ENCODE measurements at regions not wholly inside any gene's neighbourhood (a gene's known extent, or its start where the extent isn't known, plus 50 kb on each side); places are given as distances from the start of the nearest gene placed in this dataset.
"Not testable (repeated sequence)": the region's sequence is repeated elsewhere in the genome, so short reads cannot be mapped to it uniquely, and the experiment has no call there.

- H3K9ac ChIP-seq (ENCODE audit: low read length): no peak overlapping the region
- no peaks in the 10 kb centered on the region for H3K4me1 ChIP-seq (ENCODE audit: insufficient read depth, low read length, severe bottlenecking)
- no peaks in the 10 kb centered on the region for H3K9me2 ChIP-seq (ENCODE audit: low read depth, low read length)
- H3K36me3 ChIP-seq (ENCODE audit: insufficient read depth, low read length): no peaks in the 10 kb centered on the region
- H3F3A ChIP-seq (ENCODE audit: insufficient read depth, low read length): no peaks in the 10 kb centered on the region
- no peaks in the 10 kb centered on the region for H3K9me3 ChIP-seq (ENCODE audit: low read length)
- H3K27ac ChIP-seq (ENCODE audit: low read depth, low read length, poor library complexity, severe bottlenecking): no peak overlapping the region
- H3K4me2 ChIP-seq (ENCODE audit: low read length): no peak overlapping the region
- H3K79me2 ChIP-seq (ENCODE audit: insufficient read depth, low read length): no peaks in the 10 kb centered on the region
- TF ChIP-seq EZH2 (IDR thresholded peaks at IDR 0.05; ENCODE audit: borderline replicate concordance, low read length): no peak
- TF ChIP-seq, protein P1, sequence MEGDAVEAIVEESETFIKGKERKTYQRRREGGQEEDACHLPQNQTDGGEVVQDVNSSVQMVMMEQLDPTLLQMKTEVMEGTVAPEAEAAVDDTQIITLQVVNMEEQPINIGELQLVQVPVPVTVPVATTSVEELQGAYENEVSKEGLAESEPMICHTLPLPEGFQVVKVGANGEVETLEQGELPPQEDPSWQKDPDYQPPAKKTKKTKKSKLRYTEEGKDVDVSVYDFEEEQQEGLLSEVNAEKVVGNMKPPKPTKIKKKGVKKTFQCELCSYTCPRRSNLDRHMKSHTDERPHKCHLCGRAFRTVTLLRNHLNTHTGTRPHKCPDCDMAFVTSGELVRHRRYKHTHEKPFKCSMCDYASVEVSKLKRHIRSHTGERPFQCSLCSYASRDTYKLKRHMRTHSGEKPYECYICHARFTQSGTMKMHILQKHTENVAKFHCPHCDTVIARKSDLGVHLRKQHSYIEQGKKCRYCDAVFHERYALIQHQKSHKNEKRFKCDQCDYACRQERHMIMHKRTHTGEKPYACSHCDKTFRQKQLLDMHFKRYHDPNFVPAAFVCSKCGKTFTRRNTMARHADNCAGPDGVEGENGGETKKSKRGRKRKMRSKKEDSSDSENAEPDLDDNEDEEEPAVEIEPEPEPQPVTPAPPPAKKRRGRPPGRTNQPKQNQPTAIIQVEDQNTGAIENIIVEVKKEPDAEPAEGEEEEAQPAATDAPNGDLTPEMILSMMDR (IDR thresholded peaks at IDR 0.05; ENCODE audit: low read length): no peak
- no peak overlapping the region for H3K4me3 ChIP-seq (ENCODE audit: low read depth, low read length, poor library complexity, severe bottlenecking)
- H3K27me3 ChIP-seq (ENCODE audit: insufficient read depth, low read length): no peaks in the 10 kb centered on the region
- H4K20me1 ChIP-seq (ENCODE audit: insufficient read depth, low read length): no peaks in the 10 kb centered on the region
- no peak overlapping the region for H2AFZ ChIP-seq (ENCODE audit: low read length)
These were observed 90.3 kb downstream of the ATOH1 start for GRCh38 chr4:93918856-93919255.

DNA sequence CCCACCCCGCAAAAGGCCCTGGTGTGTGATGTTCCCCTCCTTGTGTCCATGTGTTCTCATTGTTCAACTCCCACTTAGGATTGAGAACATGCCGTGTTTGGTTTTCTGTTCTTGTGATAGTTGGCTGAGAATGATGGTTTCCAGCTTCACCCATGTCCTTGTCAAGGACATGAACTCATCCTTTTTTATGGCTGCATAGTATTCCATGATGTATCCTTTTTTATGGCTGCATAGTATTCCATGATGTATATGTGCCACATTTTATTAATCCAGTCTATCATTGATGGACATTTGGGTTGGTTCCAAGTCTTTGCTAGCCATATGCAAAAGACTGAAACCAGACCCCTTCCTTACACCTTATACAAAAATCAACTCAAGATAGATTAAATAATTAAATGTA lies 95.0 kb downstream of the ATOH1 start:
- H3K9me3 ChIP-seq (ENCODE audit: low read length); H3K4me3 ChIP-seq (ENCODE audit: low read depth, low read length, poor library complexity, severe bottlenecking); H4K20me1 ChIP-seq (ENCODE audit: insufficient read depth, low read length); H3K4me2 ChIP-seq (ENCODE audit: low read length); H3K27ac ChIP-seq (ENCODE audit: low read depth, low read length, poor library complexity, severe bottlenecking); H3K36me3 ChIP-seq (ENCODE audit: insufficient read depth, low read length); H3K9ac ChIP-seq (ENCODE audit: low read length); H3K27me3 ChIP-seq (ENCODE audit: insufficient read depth, low read length); H3K9me2 ChIP-seq (ENCODE audit: low read depth, low read length); H3K79me2 ChIP-seq (ENCODE audit: insufficient read depth, low read length); H3K4me1 ChIP-seq (ENCODE audit: insufficient read depth, low read length, severe bottlenecking); H3F3A ChIP-seq (ENCODE audit: insufficient read depth, low read length); H2AFZ ChIP-seq (ENCODE audit: low read length): not testable (repeated sequence)

- H3K4me2 ChIP-seq (ENCODE audit: low read length): no peak overlapping the region
- no peaks in the 10 kb centered on the region; the same call in 1 of the 2 replicates for H3K9me2 ChIP-seq (ENCODE audit: low read depth, low read length)
- H3K36me3 ChIP-seq (ENCODE audit: insufficient read depth, low read length): no peaks in the 10 kb centered on the region
- H3K4me1 ChIP-seq (ENCODE audit: insufficient read depth, low read length, severe bottlenecking): no peaks in the 10 kb centered on the region
- H3K79me2 ChIP-seq (ENCODE audit: insufficient read depth, low read length): no peaks in the 10 kb centered on the region
- no peaks in the 10 kb centered on the region for H3K9me3 ChIP-seq (ENCODE audit: low read length)
- H3F3A ChIP-seq (ENCODE audit: insufficient read depth, low read length): no peaks in the 10 kb centered on the region
- H3K4me3 ChIP-seq (ENCODE audit: low read depth, low read length, poor library complexity, severe bottlenecking): no peak overlapping the region
- no peak overlapping the region for H3K27ac ChIP-seq (ENCODE audit: low read depth, low read length, poor library complexity, severe bottlenecking)
- no peaks in the 10 kb centered on the region for H4K20me1 ChIP-seq (ENCODE audit: insufficient read depth, low read length)
- TF ChIP-seq, protein P1 (IDR thresholded peaks at IDR 0.05; ENCODE audit: low read length): no peak
- no peak for TF ChIP-seq EZH2 (IDR thresholded peaks at IDR 0.05; ENCODE audit: borderline replicate concordance, low read length)
- no peak overlapping the region for H3K9ac ChIP-seq (ENCODE audit: low read length)
- no peaks in the 10 kb centered on the region for H3K27me3 ChIP-seq (ENCODE audit: insufficient read depth, low read length)
- H2AFZ ChIP-seq (ENCODE audit: low read length): no peak overlapping the region
These were observed 118.7 kb downstream of the ATOH1 start for GRCh38 chr4:93947286-93947685.

- H3K4me2 ChIP-seq (ENCODE audit: low read length); H3K36me3 ChIP-seq (ENCODE audit: insufficient read depth, low read length); H3K27me3 ChIP-seq (ENCODE audit: insufficient read depth, low read length): not testable (repeated sequence)
These were observed 121.7 kb downstream of the ATOH1 start for GRCh38 chr4:93950239-93950638.

More at GRCh38 chr4:93950239-93950638, 121.7 kb downstream of the ATOH1 start:
- not testable (repeated sequence) for H4K20me1 ChIP-seq (ENCODE audit: insufficient read depth, low read length); H3K9ac ChIP-seq (ENCODE audit: low read length); H3K4me3 ChIP-seq (ENCODE audit: low read depth, low read length, poor library complexity, severe bottlenecking); H2AFZ ChIP-seq (ENCODE audit: low read length); H3K27ac ChIP-seq (ENCODE audit: low read depth, low read length, poor library complexity, severe bottlenecking); H3F3A ChIP-seq (ENCODE audit: insufficient read depth, low read length); H3K9me3 ChIP-seq (ENCODE audit: low read length); H3K9me2 ChIP-seq (ENCODE audit: low read depth, low read length); H3K4me1 ChIP-seq (ENCODE audit: insufficient read depth, low read length, severe bottlenecking); H3K79me2 ChIP-seq (ENCODE audit: insufficient read depth, low read length)

Measured in OCI-LY1 (cell line).